HEK293 (cell line): ENCODE measurements at regions not wholly inside any gene's neighbourhood (a gene's known extent, or its start where the extent isn't known, plus 50 kb on each side); places are given as distances from the start of the nearest gene placed in this dataset.

Source experiments
- WT1 ChIP-seq: fragments of 450-650 bp; formaldehyde crosslinking; IDR thresholded peaks from 2 replicates; pipeline ENCODE4 v1.5.1; 2016; ENCODE audit warnings: missing biosample characterization, missing genetic modification characterization
- ZNF138 ChIP-seq: fragments of 450-650 bp; formaldehyde crosslinking; IDR thresholded peaks from 2 replicates; pipeline ENCODE4 v1.5.1; 2016; ENCODE audit warnings: missing biosample characterization, missing genetic modification characterization, borderline replicate concordance
- ZNF701 ChIP-seq: fragments of 450-650 bp; formaldehyde crosslinking; IDR thresholded peaks from 2 replicates; pipeline ENCODE4 v1.5.1; 2016; ENCODE audit warnings: missing biosample characterization, missing genetic modification characterization

GRCh38 chr6:91637217-91637616 lies 1050.3 kb upstream of the MAP3K7 start:
- no peak for TF ChIP-seq ZNF701 (tag by site-specific recombination)
- TF ChIP-seq WT1 (tag by site-specific recombination): no peak
- TF ChIP-seq ZNF138 (tag by site-specific recombination): no peak
